ENCODE measurements at regions not wholly inside any gene's neighbourhood (a gene's known extent, or its start where the extent isn't known, plus 50 kb on each side); places are given as distances from the start of the nearest gene placed in this dataset.

DNA sequence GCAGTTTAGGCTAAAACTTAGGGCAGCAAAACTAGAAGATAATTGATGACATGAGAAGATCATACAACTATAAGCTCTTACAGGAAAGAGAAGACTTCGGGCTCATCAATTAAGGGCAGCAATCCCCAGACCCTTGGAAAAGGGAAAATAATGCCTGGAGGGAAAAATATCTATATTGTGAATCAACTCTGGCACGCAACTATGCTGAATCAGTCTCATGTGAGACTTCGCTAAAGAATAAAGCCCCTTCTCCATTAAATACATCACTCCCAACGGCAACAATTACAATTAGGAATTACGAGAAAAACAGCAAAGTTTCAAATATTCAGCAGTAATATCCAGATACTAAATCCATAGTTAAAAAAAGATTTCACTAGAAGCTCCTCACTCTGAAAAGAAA, 2016.8 kb upstream of the IGFBP7 start:
- WGBS, 5 donors = 85 to 91% (median 87%) methylated on average over 5 of the region's 5 CpGs
- H3K36me3 ChIP-seq = no peaks in the 10 kb centered on the region
- H3K27ac ChIP-seq = no peak overlapping the region
- intact Hi-C loops (cut with DNase I; ENCODE audit: low total_unique reads) = no loop called here
- no peaks in the 10 kb centered on the region for H3K27me3 ChIP-seq
- H3K9me3 ChIP-seq = no peaks in the 10 kb centered on the region
- DNase-seq = no peak
- TF ChIP-seq EP300 (IDR thresholded peaks at IDR 0.05) (no peak), POLR2AphosphoS5 (IDR thresholded peaks at IDR 0.05) (no peak), POLR2A (IDR thresholded peaks at IDR 0.05) (no peak)
- TF ChIP-seq, protein P1, sequence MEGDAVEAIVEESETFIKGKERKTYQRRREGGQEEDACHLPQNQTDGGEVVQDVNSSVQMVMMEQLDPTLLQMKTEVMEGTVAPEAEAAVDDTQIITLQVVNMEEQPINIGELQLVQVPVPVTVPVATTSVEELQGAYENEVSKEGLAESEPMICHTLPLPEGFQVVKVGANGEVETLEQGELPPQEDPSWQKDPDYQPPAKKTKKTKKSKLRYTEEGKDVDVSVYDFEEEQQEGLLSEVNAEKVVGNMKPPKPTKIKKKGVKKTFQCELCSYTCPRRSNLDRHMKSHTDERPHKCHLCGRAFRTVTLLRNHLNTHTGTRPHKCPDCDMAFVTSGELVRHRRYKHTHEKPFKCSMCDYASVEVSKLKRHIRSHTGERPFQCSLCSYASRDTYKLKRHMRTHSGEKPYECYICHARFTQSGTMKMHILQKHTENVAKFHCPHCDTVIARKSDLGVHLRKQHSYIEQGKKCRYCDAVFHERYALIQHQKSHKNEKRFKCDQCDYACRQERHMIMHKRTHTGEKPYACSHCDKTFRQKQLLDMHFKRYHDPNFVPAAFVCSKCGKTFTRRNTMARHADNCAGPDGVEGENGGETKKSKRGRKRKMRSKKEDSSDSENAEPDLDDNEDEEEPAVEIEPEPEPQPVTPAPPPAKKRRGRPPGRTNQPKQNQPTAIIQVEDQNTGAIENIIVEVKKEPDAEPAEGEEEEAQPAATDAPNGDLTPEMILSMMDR (IDR thresholded peaks at IDR 0.05) = no peak
- no peak overlapping the region for H3K4me3 ChIP-seq
- H3K4me1 ChIP-seq = no peaks in the 10 kb centered on the region

DNA sequence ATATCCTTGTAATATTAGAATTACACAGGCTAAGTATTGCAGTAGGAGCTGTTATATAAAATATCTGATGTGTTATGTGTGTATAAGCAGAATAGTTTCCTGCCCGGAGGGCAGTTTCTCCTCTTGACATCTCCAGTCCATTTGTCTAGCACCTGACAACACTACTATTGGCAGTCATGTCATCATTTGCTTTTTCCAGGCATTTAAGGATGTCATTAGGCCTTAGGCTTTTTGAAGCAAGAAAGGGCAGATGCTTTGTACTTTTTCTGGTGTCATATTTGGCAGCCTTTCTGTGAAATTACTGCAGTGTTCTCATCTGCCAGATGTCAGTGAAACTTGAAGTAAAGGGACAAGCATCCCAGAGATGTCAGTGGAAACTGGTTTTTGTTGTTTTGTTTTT, 2017.6 kb upstream of the IGFBP7 start:
- no peaks in the 10 kb centered on the region for H3K36me3 ChIP-seq
- no peaks in the 10 kb centered on the region for H3K27me3 ChIP-seq
- no peaks in the 10 kb centered on the region for H3K4me1 ChIP-seq
- H3K27ac ChIP-seq = no peak overlapping the region
- intact Hi-C loops (cut with DNase I; ENCODE audit: low total_unique reads) = no loop called here
- TF ChIP-seq EP300 (IDR thresholded peaks at IDR 0.05) (no peak), POLR2AphosphoS5 (IDR thresholded peaks at IDR 0.05) (no peak), POLR2A (IDR thresholded peaks at IDR 0.05) (no peak)
- TF ChIP-seq, protein P1 (IDR thresholded peaks at IDR 0.05) = no peak
- DNase-seq = no peak
- 62 to 82% (median 73%) methylated on average over 1 of the region's 1 CpG for WGBS, 5 donors
- no peak overlapping the region for H3K4me3 ChIP-seq
- no peaks in the 10 kb centered on the region for H3K9me3 ChIP-seq

DNA sequence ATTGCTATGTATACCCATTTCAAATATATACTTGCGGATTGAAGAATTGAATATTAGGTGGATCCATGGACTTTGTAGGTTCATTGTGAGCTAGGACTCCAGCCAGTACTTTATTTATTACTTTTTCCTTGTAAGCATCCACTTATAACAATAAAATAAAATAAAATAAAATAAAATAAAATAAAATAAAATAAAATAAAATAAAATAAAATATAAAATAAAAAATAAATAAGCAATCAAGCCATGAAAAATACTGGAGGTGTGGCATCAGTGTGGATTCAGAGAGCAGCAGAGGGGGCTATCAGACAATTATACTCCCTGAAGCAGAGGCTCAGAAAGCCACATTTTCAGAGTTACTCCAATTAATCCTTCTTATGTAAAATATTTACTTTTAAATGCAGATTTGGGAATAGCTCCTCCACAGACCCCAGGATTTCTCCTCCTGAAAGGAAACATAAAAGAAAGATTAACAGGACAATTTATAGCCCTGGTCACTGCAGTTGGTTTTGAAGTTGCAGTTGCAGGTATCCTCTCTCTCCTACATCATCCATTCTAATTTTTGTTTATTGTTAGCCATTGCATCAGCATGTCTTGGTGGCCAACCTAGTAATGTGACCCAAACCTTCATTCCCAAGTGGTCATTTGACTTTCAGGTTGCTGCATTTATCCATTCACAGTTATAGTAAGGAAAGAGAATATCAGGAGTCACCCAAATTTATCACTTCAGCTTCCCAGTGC, 2025.2 kb upstream of the IGFBP7 start:
- TF ChIP-seq POLR2AphosphoS5 (IDR thresholded peaks at IDR 0.05) (no peak), EP300 (IDR thresholded peaks at IDR 0.05) (no peak), POLR2A (IDR thresholded peaks at IDR 0.05) (no peak)
- TF ChIP-seq, protein P1 (IDR thresholded peaks at IDR 0.05) = no peak
- H3K36me3 ChIP-seq = no peaks in the 10 kb centered on the region
- no peaks in the 10 kb centered on the region for H3K4me1 ChIP-seq
- no peaks in the 10 kb centered on the region for H3K27me3 ChIP-seq
- intact Hi-C loops (cut with DNase I; ENCODE audit: low total_unique reads) = no loop called here
- H3K4me3 ChIP-seq = no peak overlapping the region
- DNase-seq = no peak
- H3K9me3 ChIP-seq = no peaks in the 10 kb centered on the region
- no peak overlapping the region for H3K27ac ChIP-seq
- 94 to 97% (median 95%) methylated on average over 1 of the region's 1 CpG for WGBS, 5 donors

DNA sequence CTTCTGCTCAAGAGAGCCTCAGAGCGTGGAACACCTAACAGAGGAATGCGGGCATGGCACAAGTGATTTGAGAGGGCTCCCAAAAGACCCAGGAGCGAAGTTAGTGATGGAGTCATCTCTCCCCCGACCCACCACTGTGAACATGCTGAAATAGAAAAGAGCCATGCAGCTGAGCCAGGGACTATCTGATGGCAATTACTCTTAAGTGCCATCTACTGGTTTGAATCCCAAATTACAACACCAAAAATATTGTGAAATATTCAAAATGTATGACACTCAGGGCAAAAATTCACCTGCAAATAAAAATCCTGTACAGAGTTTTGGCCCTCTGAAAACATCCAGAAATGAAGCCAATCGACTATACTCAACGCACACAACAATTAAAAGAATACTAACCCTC, 2038.9 kb upstream of the ADGRL3 start:
- H3K9me3 ChIP-seq = peaks cover 0 to 13% (median 5%) of the 10 kb centered on the region in 4 donors
- no peak overlapping the region for H3K4me3 ChIP-seq
- H3K27me3 ChIP-seq = no peaks in the 10 kb centered on the region
- WGBS, 5 donors = 72 to 81% (median 77%) methylated on average over 6 of the region's 6 CpGs
- no peak overlapping the region for H3K27ac ChIP-seq
- DNase-seq = no peak
- H3K36me3 ChIP-seq = no peaks in the 10 kb centered on the region
- H3K4me1 ChIP-seq = no peaks in the 10 kb centered on the region
- intact Hi-C loops (cut with DNase I; ENCODE audit: low total_unique reads) = no loop called here
- no peak for TF ChIP-seq EP300 (IDR thresholded peaks at IDR 0.05)
- TF ChIP-seq POLR2AphosphoS5 (IDR thresholded peaks at IDR 0.05) = no peak
- TF ChIP-seq, protein P1 (IDR thresholded peaks at IDR 0.05) = no peak
- no peak for TF ChIP-seq POLR2A (IDR thresholded peaks at IDR 0.05)
